ENCODE measurements at regions not wholly inside any gene's neighbourhood (a gene's known extent, or its start where the extent isn't known, plus 50 kb on each side); places are given as distances from the start of the nearest gene placed in this dataset.

GRCh38 chr14:83798421-83798820, 1731.5 kb upstream of the FLRT2 start:
- DNase-seq (ENCODE audit: low read depth in 2 of 2) = no peak

GRCh38 chr14:83799233-83799632, 1730.7 kb upstream of the FLRT2 start:
- no peak for DNase-seq (ENCODE audit: low read depth in 2 of 2)

GRCh38 chr14:83814896-83815295, 1715.0 kb upstream of the FLRT2 start:
- no peak for DNase-seq (ENCODE audit: low read depth in 2 of 2)

GRCh38 chr14:83816761-83817160, 1713.2 kb upstream of the FLRT2 start:
- no peak for DNase-seq (ENCODE audit: low read depth in 2 of 2)

- DNase-seq (ENCODE audit: low read depth in 2 of 2) = no peak
These were observed 1704.1 kb upstream of the FLRT2 start for GRCh38 chr14:83825843-83826242.

- DNase-seq (ENCODE audit: low read depth in 2 of 2) = peak; percentile 27 to 28
These were observed 1703.1 kb upstream of the FLRT2 start for GRCh38 chr14:83826838-83827237.

- DNase-seq (ENCODE audit: low read depth in 2 of 2) = no peak
These were observed 1702.6 kb upstream of the FLRT2 start for GRCh38 chr14:83827383-83827782.

GRCh38 chr14:83828406-83828805, 1701.5 kb upstream of the FLRT2 start:
- DNase-seq (ENCODE audit: low read depth in 2 of 2) = no peak

- no peak for DNase-seq (ENCODE audit: low read depth in 2 of 2)
These were observed 1699.6 kb upstream of the FLRT2 start for GRCh38 chr14:83830316-83830715.

GRCh38 chr14:83838226-83838625, 1691.7 kb upstream of the FLRT2 start:
- no peak for DNase-seq (ENCODE audit: low read depth in 2 of 2)

GRCh38 chr14:83842547-83842946, 1687.4 kb upstream of the FLRT2 start:
- DNase-seq (ENCODE audit: low read depth in 2 of 2) = no peak

- no peak for DNase-seq (ENCODE audit: low read depth in 2 of 2)
These were observed 1682.8 kb upstream of the FLRT2 start for GRCh38 chr14:83847102-83847501.

- DNase-seq (ENCODE audit: low read depth in 2 of 2) = no peak
These were observed 1679.9 kb upstream of the FLRT2 start for GRCh38 chr14:83850092-83850491.

- no peak for DNase-seq (ENCODE audit: low read depth in 2 of 2)
These were observed 1673.6 kb upstream of the FLRT2 start for GRCh38 chr14:83856334-83856733.

GRCh38 chr14:83860631-83861155, 1669.3 kb upstream of the FLRT2 start:
- DNase-seq (ENCODE audit: low read depth in 2 of 2) = no peak

- no peak for DNase-seq (ENCODE audit: low read depth in 2 of 2)
These were observed 1666.7 kb upstream of the FLRT2 start for GRCh38 chr14:83863042-83863774.

- DNase-seq (ENCODE audit: low read depth in 2 of 2) = no peak
These were observed 1665.8 kb upstream of the FLRT2 start for GRCh38 chr14:83864106-83864505.

GRCh38 chr14:83867566-83868225, 1662.2 kb upstream of the FLRT2 start:
- DNase-seq (ENCODE audit: low read depth in 2 of 2) = no peak

GRCh38 chr14:83870546-83871270, 1659.2 kb upstream of the FLRT2 start:
- DNase-seq (ENCODE audit: low read depth in 2 of 2) = no peak

GRCh38 chr14:83873669-83874068, 1656.3 kb upstream of the FLRT2 start:
- DNase-seq (ENCODE audit: low read depth in 2 of 2) = no peak

- no peak for DNase-seq (ENCODE audit: low read depth in 2 of 2)
These were observed 1655.3 kb upstream of the FLRT2 start for GRCh38 chr14:83874662-83875061.

GRCh38 chr14:83883732-83884131, 1646.2 kb upstream of the FLRT2 start:
- no peak for DNase-seq (ENCODE audit: low read depth in 2 of 2)

All from fibroblast of skin of left biceps (primary cell).